ENCODE measurements at regions not wholly inside any gene's neighbourhood (a gene's known extent, or its start where the extent isn't known, plus 50 kb on each side); places are given as distances from the start of the nearest gene placed in this dataset.

DNA sequence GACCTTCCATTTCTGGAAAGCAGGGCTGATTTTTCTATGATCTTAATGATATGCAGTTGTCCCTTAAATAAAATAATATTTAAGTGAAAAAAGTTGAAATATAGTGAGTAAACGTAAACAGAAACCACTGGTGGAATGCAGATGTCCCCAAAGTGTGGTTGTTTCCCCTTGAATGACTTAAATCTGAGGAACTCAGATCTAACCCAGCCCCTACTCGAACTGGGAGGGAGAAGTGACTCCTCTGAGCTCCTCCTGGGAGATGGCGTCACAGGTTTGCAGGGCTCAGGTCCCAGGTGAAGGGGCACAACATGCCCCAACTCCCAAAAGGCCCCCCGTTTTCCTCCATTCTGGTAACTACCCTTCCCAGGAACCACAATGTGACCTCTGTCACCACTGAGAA is 142.8 kb downstream of the IRF8 start:
- Histone ChIP-seq H3K9me1 (replicated peaks; ENCODE audit: control insufficient read depth, extremely low read depth, insufficient read depth, low read length) (no peaks in the 10 kb centered on the region), H3K27ac (ENCODE audit: insufficient read depth, low read depth, low read length) (no peak overlapping the region), H3K9me3 (replicated peaks; ENCODE audit: control insufficient read depth, insufficient read depth, low read length) (no peaks in the 10 kb centered on the region), H3K27me3 (ENCODE audit: control insufficient read depth in 2 of 2, insufficient read depth in 2 of 2, low read length in 2 of 2) (peaks cover 5 to 8% of the 10 kb centered on the region in 2 experiments), H4K20me1 (replicated peaks; ENCODE audit: control insufficient read depth, extremely low read depth, insufficient read depth, low read length) (no peaks in the 10 kb centered on the region), H2AFZ (ENCODE audit: low read depth, low read length) (no peak overlapping the region), H3K79me2 (ENCODE audit: control insufficient read depth, insufficient read depth, low read length) (no peaks in the 10 kb centered on the region), H3K4me2 (ENCODE audit: insufficient read depth, low read length) (no peak overlapping the region), H3K4me1 (ENCODE audit: control insufficient read depth, extremely low read depth, insufficient read depth, low read length) (no peaks in the 10 kb centered on the region), H3K36me3 (ENCODE audit: control insufficient read depth in 2 of 2, extremely low read depth in 1 of 2, insufficient read depth in 2 of 2, low read length in 2 of 2) (no peaks in the 10 kb centered on the region), H3K9ac (replicated peaks; ENCODE audit: extremely low read depth, insufficient read depth, low read length) (no peak overlapping the region), H3K4me3 (replicated peaks in 1 of 3; ENCODE audit: insufficient read depth in 1 of 3, low read depth in 1 of 3, low read length in 3 of 3) (no peak overlapping the region)
- DNase-seq (ENCODE audit: low read depth, low spot score) (no peak), FAIRE-seq (no peak)
- ChIA-PET POLR2A (no interaction called here), CTCF (interaction anchor here (1.3 to 3.8 kb wide), 2 partner anchors 475 to 477 kb away, joined by 3 to 109 read pairs; no protein-coding TSS in a partner anchor)
- TF ChIP-seq POLR2AphosphoS5 (IDR thresholded peaks at IDR 0.05; ENCODE audit: insufficient read depth, low read depth, low read length) (no peak), MYC (IDR thresholded peaks at IDR 0.05; ENCODE audit: low read depth, low read length) (no peak), JUN (IDR thresholded peaks at IDR 0.05; ENCODE audit: borderline replicate concordance, insufficient read depth, insufficient read length, low read depth) (no peak), FOS (IDR thresholded peaks at IDR 0.05; ENCODE audit: borderline replicate concordance, insufficient read depth, low read length) (no peak), POLR2A (IDR thresholded peaks at IDR 0.05; ENCODE audit: low read depth, low read length) (no peak), CTCF (IDR thresholded peaks at IDR 0.05; ENCODE audit: extremely low read depth in 1 of 2, insufficient read depth in 1 of 2, low read depth in 1 of 2, low read length in 2 of 2) (no peak), EZH2 (IDR thresholded peaks at IDR 0.05; ENCODE audit: borderline replicate concordance, low read depth, low read length, severe bottlenecking) (no peak), GATA2 (IDR thresholded peaks at IDR 0.05; ENCODE audit: insufficient read depth, insufficient read length, low read depth, low read length) (no peak)
- TF ChIP-seq, protein P1, sequence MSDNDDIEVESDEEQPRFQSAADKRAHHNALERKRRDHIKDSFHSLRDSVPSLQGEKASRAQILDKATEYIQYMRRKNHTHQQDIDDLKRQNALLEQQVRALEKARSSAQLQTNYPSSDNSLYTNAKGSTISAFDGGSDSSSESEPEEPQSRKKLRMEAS (IDR thresholded peaks at IDR 0.05; ENCODE audit: insufficient read depth, insufficient read length) = no peak
- dilution Hi-C loops (cut with MboI; ENCODE audit: extremely low pct_ligation_motif_present, low sequenced_read_pairs) (no loop called here), intact Hi-C loops (cut with micrococcal nuclease) (no loop called here)
- no TSS peak for BruUV-seq (replicated peaks)

Data from endothelial cell of umbilical vein (primary cell).